Subcutaneous abdominal adipose tissue (tissue), 5 donors: ENCODE measurements at regions not wholly inside any gene's neighbourhood (a gene's known extent, or its start where the extent isn't known, plus 50 kb on each side); places are given as distances from the start of the nearest gene placed in this dataset.

Experiments
- H3K27ac ChIP-seq: one replicate; pipeline ENCODE4 v1.7.0; 2013; ENCODE audit warnings: low read depth, mild to moderate bottlenecking, inconsistent platforms, low read length, moderate library complexity
- H3K27me3 ChIP-seq, 5 donors: one replicate each; pipeline ENCODE4 v1.7.0; 2013; ENCODE audit warnings: low read length in 5 of 5, inconsistent platforms in 1 of 5; ENCODE audit not compliant: control insufficient read depth in 5 of 5, insufficient read depth in 4 of 5
- H3K36me3 ChIP-seq, 5 donors: one replicate each; pipeline ENCODE4 v1.7.0; 2013; ENCODE audit warnings: low read length in 5 of 5; ENCODE audit not compliant: control insufficient read depth in 5 of 5, insufficient read depth in 5 of 5
- H3K4me1 ChIP-seq, 5 donors: one replicate each; pipeline ENCODE4 v1.7.0; 2013; ENCODE audit warnings: low read length in 5 of 5, mild to moderate bottlenecking in 3 of 5, moderate library complexity in 1 of 5; ENCODE audit not compliant: control insufficient read depth in 5 of 5, insufficient read depth in 5 of 5
- H3K4me3 ChIP-seq, 5 donors: one replicate each; pipeline ENCODE4 v1.7.0; 2013; ENCODE audit warnings: low read length in 5 of 5, low read depth in 1 of 5
- H3K9ac ChIP-seq, 5 donors: one replicate each; pipeline ENCODE4 v1.7.0; 2013; ENCODE audit warnings: low read length in 5 of 5, mild to moderate bottlenecking in 4 of 5, moderate library complexity in 3 of 5
- H3K9me3 ChIP-seq, 5 donors: one replicate each; pipeline ENCODE4 v1.7.0; 2013; ENCODE audit warnings: low read length in 5 of 5; ENCODE audit not compliant: control insufficient read depth in 5 of 5
- donor health status: healthy.
- donor health status: healthy.
- donor health status: healthy.
- donor health status: healthy.
- donor health status: healthy.

GRCh38 chr9:115525111-115526058, 407.4 kb upstream of the TNC start:
- Histone ChIP-seq H3K4me1 (peaks cover 0 to 4% (median 0%) of the 10 kb centered on the region in 5 donors), H3K9me3 (no peaks in the 10 kb centered on the region), H3K4me3 (no peak overlapping the region), H3K27me3 (no peaks in the 10 kb centered on the region), H3K9ac (no peak overlapping the region), H3K36me3 (no peaks in the 10 kb centered on the region), H3K27ac (no peak overlapping the region)

GRCh38 chr9:115531410-115532125, 413.6 kb upstream of the TNC start:
- H3K27ac ChIP-seq: peak overlapping the region; percentile 1
- H3K4me1 ChIP-seq: peaks cover 0 to 11% (median 6%) of the 10 kb centered on the region in 5 donors
- H3K9me3 ChIP-seq: no peaks in the 10 kb centered on the region
- no peak overlapping the region for H3K4me3 ChIP-seq
- H3K36me3 ChIP-seq: no peaks in the 10 kb centered on the region
- peak overlapping the region in 1 of 5 donors; percentile 13 for H3K9ac ChIP-seq
- H3K27me3 ChIP-seq: no peaks in the 10 kb centered on the region

DNA sequence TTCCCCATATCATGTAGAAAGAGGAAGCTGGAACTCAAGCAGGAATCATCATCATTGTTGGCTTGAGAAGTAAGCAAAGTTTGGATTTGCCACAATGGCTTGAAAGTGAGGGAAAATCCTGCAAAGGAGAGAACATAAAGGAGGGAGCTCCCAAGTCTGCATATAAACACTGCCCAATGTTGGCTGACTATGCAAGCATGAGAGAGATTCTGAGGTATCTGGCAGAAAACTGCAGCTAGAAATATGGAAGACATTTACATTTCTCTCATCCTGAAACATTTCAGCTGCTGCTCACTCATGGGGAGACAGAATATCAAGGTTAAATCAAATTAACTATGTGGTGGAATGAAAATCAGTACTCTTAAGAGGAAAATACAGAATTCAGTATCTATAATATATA, 415.6 kb upstream of the TNC start:
- H3K9ac ChIP-seq: no peak overlapping the region
- no peak overlapping the region for H3K27ac ChIP-seq
- no peaks in the 10 kb centered on the region for H3K27me3 ChIP-seq
- H3K4me3 ChIP-seq: no peak overlapping the region
- H3K9me3 ChIP-seq: no peaks in the 10 kb centered on the region
- no peaks in the 10 kb centered on the region for H3K36me3 ChIP-seq
- peaks cover 0 to 11% (median 6%) of the 10 kb centered on the region in 5 donors for H3K4me1 ChIP-seq

DNA sequence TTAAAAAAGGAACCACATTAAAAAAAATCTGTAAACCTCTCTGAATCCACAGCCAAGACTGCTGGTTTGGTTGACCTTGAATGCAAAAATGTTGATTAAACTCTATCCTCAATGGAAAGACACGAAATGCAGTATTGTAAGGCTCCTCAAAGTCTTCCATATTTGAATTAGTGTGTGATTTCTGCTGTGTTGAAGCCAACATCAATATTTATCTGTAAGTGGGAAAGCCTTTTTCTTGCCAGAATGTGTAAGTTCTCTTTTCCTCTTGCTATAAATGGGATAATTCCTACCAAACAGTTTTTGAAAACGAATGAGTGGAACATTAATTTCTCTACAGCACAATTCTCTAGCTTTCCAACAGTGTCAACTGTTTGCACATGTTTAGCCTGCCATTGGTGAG, 422.1 kb upstream of the TNC start:
- Histone ChIP-seq H3K9me3 (no peaks in the 10 kb centered on the region), H3K36me3 (no peaks in the 10 kb centered on the region), H3K4me1 (no peaks in the 10 kb centered on the region), H3K27ac (no peak overlapping the region), H3K4me3 (no peak overlapping the region), H3K27me3 (no peaks in the 10 kb centered on the region), H3K9ac (no peak overlapping the region)

DNA sequence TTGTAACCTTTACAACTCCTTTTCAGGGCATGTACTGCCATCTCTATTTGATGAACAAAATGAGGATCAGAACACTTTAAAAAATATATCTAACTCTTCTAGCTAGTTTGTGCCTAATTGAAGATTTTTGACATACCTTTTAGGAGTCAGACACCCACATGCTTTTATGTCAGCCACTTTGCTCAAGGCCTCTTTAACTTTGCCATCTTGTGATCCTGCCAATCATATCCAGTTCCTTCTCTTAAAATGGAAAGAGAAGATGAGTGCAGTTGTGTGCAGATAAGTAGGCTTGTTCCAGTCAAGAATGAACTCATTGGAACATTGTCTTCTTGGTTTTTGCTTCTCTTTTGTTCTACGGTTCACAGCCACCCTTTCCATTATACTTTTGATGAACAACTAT, 425.6 kb upstream of the TNC start:
- Histone ChIP-seq H3K4me1 (no peaks in the 10 kb centered on the region), H3K9ac (no peak overlapping the region), H3K9me3 (no peaks in the 10 kb centered on the region), H3K36me3 (no peaks in the 10 kb centered on the region), H3K27ac (no peak overlapping the region), H3K4me3 (no peak overlapping the region), H3K27me3 (no peaks in the 10 kb centered on the region)

GRCh38 chr9:115548609-115549260, 430.8 kb upstream of the TNC start:
- no peaks in the 10 kb centered on the region for H3K4me1 ChIP-seq
- no peaks in the 10 kb centered on the region for H3K27me3 ChIP-seq
- H3K36me3 ChIP-seq: no peaks in the 10 kb centered on the region
- no peak overlapping the region for H3K9ac ChIP-seq
- no peak overlapping the region for H3K27ac ChIP-seq
- H3K4me3 ChIP-seq: no peak overlapping the region
- H3K9me3 ChIP-seq: no peaks in the 10 kb centered on the region

DNA sequence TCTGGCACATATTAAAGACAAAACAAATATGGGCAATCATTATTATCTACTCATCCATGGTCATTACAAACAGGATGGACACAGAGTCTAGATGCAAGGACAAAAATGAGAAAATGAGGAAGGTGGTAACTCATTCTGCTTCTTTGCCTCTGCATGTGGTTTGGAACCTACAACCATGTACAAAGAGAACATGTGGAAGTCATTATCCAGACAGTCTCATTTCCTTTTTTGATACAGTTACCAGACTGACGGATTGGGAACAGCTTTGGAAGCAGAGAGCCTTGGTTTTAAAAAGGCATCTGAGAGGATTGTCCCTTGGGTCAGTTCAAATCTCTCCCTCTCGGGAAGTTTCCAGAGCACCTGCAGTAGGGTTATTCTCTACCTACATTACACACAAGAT, 433.4 kb upstream of the TNC start:
- no peaks in the 10 kb centered on the region for H3K4me1 ChIP-seq
- H3K36me3 ChIP-seq: no peaks in the 10 kb centered on the region
- no peak overlapping the region for H3K27ac ChIP-seq
- H3K27me3 ChIP-seq: no peaks in the 10 kb centered on the region
- peaks cover 0 to 5% (median 4%) of the 10 kb centered on the region in 5 donors for H3K9me3 ChIP-seq
- no peak overlapping the region for H3K4me3 ChIP-seq
- H3K9ac ChIP-seq: no peak overlapping the region

DNA sequence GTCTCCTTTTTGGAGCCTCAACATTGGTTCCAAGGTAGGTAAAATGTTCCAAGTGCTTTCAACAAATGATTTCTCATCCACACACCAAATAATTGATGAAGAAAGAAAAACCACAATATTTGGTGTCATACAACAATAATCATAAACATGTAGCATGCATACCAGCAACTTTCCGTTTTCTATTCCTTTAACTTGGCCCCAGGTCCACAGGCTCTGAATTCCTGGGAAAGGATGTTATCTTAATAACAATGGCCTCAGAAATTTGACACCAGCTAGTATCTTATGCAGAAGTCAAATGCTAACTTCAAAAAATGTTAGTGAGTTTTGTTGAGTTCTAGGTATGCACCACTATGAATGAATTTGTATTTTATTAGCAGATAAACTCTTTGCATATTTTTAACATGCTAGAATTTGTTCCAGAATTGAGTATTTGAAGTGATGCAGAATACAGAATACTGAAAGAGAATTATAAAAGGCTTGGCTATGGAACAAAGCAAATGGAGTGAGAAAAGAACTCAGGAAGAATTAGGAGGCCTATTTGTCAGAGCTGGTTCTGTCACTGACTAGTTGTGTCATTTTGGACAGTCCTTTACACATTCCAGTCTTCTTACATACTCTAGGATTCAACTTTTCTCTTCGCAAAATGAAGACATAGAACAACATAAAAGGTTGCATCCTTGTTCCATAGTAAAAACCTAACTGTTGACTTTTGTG, 435.3 kb upstream of the TNC start:
- Histone ChIP-seq H3K27ac (no peak overlapping the region), H3K4me1 (no peaks in the 10 kb centered on the region), H3K36me3 (no peaks in the 10 kb centered on the region), H3K27me3 (no peaks in the 10 kb centered on the region), H3K4me3 (no peak overlapping the region), H3K9me3 (peaks cover 0 to 7% (median 5%) of the 10 kb centered on the region in 5 donors), H3K9ac (no peak overlapping the region)

GRCh38 chr9:115556432-115556831, 438.5 kb upstream of the TNC start:
- H3K27me3 ChIP-seq: no peaks in the 10 kb centered on the region
- H3K27ac ChIP-seq: no peak overlapping the region
- H3K36me3 ChIP-seq: no peaks in the 10 kb centered on the region
- no peak overlapping the region for H3K9ac ChIP-seq
- H3K4me1 ChIP-seq: no peaks in the 10 kb centered on the region
- peaks cover 0 to 7% (median 5%) of the 10 kb centered on the region in 5 donors for H3K9me3 ChIP-seq
- H3K4me3 ChIP-seq: no peak overlapping the region
